OCI-LY7 (cell line): ENCODE measurements at regions not wholly inside any gene's neighbourhood (a gene's known extent, or its start where the extent isn't known, plus 50 kb on each side); places are given as distances from the start of the nearest gene placed in this dataset.

ENCODE experiments used
- BruUV-seq: library from RNA; stranded (reverse); fragments of 400-500 nt; replicated peaks from 2 replicates; lab custom pipeline; 2021; lab: Mats Ljungman, UMichigan
- CTCF ChIA-PET: fragments of 300-600 bp; sonication (Branson Sonifier 250); formaldehyde crosslinking; loops from one replicate; lab custom pipeline; 2022; ENCODE audit warnings: antibody characterized with exemption; ENCODE audit not compliant: unreplicated experiment; lab: Charles Lee
- POLR2A ChIA-PET: fragments of 300-600 bp; sonication (Branson Sonifier 250); formaldehyde crosslinking; loops from one replicate; lab custom pipeline; 2022; ENCODE audit warnings: antibody characterized with exemption; lab: Charles Lee
- DNase-seq: peaks from one replicate; pipeline ENCODE4 v3.0.0-alpha.2; 2015; ENCODE audit warnings: low spot score
- H2AFZ ChIP-seq: fragments of 200-600 bp; sonication (generic), shearing (Covaris generic); 2 replicates; pipeline ENCODE4 v1.6.1; 2014; ENCODE audit warnings: mild to moderate bottlenecking, antibody characterized with exemption, low read length, moderate library complexity
- H3K27ac ChIP-seq: fragments of 200-600 bp; sonication (generic); 2 replicates; pipeline ENCODE4 v1.5.1; 2014; ENCODE audit warnings: mixed run types, low read depth, mild to moderate bottlenecking, moderate library complexity, low read length, inconsistent platforms; ENCODE audit not compliant: poor library complexity, severe bottlenecking
- H3K36me3 ChIP-seq: fragments of 200-600 bp; sonication (generic); 2 replicates; pipeline ENCODE4 v1.6.1; 2014; ENCODE audit warnings: mild to moderate bottlenecking, antibody characterized with exemption, low read length, moderate library complexity, mixed read lengths; ENCODE audit not compliant: insufficient read depth
- H3K4me1 ChIP-seq: fragments of 200-600 bp; sonication (generic); 2 replicates; pipeline ENCODE4 v1.5.1; 2014; ENCODE audit warnings: mild to moderate bottlenecking, low read length; ENCODE audit not compliant: insufficient read depth, poor library complexity, severe bottlenecking
- H3K4me2 ChIP-seq: fragments of 200-600 bp; sonication (generic); 2 replicates; pipeline ENCODE4 v1.6.1; 2014; ENCODE audit warnings: mild to moderate bottlenecking, low read length
- H3K4me3 ChIP-seq: fragments of 200-600 bp; sonication (generic); 2 replicates; pipeline ENCODE4 v1.5.1; 2014; ENCODE audit warnings: mild to moderate bottlenecking, low read depth, low read length; ENCODE audit not compliant: poor library complexity, severe bottlenecking
- H3K79me2 ChIP-seq: fragments of 200-600 bp; sonication (generic); 2 replicates; pipeline ENCODE4 v1.6.1; 2016; ENCODE audit warnings: low read depth, mild to moderate bottlenecking, low read length, moderate library complexity, mixed read lengths; ENCODE audit not compliant: insufficient read depth
- H3K9me2 ChIP-seq: fragments of 200-600 bp; sonication (generic); 2 replicates; pipeline ENCODE4 v1.6.1; 2016; ENCODE audit warnings: mild to moderate bottlenecking, low read length, mixed read lengths; ENCODE audit not compliant: insufficient read depth
- H3K9me3 ChIP-seq: fragments of 200-600 bp; sonication (generic); 2 replicates; pipeline ENCODE4 v1.6.1; 2014; ENCODE audit warnings: mild to moderate bottlenecking, mixed run types, low read length, mixed read lengths
- H4K20me1 ChIP-seq: fragments of 200-600 bp; sonication (generic); 2 replicates; pipeline ENCODE4 v1.6.1; 2014; ENCODE audit warnings: mild to moderate bottlenecking, antibody characterized with exemption, low read length, moderate library complexity, mixed read lengths; ENCODE audit not compliant: insufficient read depth
- CTCF ChIP-seq: fragments of 200-600 bp; sonication (generic); conservative IDR thresholded peaks from 2 replicates; pipeline ENCODE4 v1.5.1; 2014; ENCODE audit warnings: mild to moderate bottlenecking, antibody characterized with exemption, low read length, moderate library complexity, mixed read lengths
- EZH2phosphoT487 ChIP-seq: fragments of 200-600 bp; sonication (generic); IDR thresholded peaks from 2 replicates; pipeline ENCODE4 v1.6.1; 2018; ENCODE audit warnings: low read depth, borderline replicate concordance, mild to moderate bottlenecking, mixed run types, antibody characterized with exemption, low read length, moderate library complexity, mixed read lengths
- intact Hi-C: fragments of 100-400 bp; cut with micrococcal nuclease; formaldehyde crosslinking; loops from one replicate; pipeline ENCODE4 v1.10.0; 2022; ENCODE audit not compliant: unreplicated experiment

DNA sequence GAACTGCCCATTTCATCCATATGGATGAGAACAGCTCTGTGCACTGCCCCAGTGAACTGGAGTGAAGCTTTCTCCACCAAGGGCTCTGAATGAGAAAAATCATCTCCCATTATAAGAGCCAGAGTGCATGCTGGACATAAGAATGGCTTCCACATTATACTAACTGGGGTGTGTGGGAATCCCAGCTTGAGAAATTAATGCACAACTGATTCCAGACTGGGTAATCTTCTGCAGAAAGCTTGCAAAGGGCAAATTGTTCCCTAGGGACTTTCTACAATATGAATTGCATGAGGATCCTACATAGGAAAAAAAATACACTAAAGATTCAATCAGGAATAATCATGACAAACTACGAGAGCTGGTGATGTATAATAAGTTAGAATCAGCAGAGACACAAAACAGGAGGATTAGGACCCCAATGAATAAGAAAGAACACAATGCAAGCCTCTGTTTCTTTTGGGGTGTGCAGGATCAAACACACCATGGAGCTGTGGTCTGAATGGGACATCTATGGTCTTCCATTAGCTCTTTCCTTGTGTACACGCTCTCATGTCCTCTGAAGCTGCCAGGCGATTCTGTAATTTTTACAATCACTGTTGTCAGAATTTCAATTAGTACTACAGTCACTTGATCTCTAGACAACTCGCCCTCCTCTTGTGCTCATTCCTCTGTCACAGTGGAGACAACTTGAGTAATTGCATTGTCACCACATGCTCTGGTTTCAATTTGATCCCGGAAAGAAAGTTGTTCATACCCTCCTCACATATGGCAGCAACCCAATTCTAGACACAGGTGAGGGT lies 1327.4 kb downstream of the GATA3 start:
- Histone ChIP-seq H3K4me2 (no peak overlapping the region), H3K4me3 (no peak overlapping the region), H3K79me2 (no peaks in the 10 kb centered on the region), H3K36me3 (no peaks in the 10 kb centered on the region), H3K27ac (no peak overlapping the region), H2AFZ (no peak overlapping the region), H4K20me1 (no peaks in the 10 kb centered on the region), H3K9me3 (no peaks in the 10 kb centered on the region), H3K4me1 (no peaks in the 10 kb centered on the region), H3K9me2 (no peaks in the 10 kb centered on the region)
- no TSS peak for BruUV-seq
- TF ChIP-seq EZH2phosphoT487 (no peak), CTCF (no peak)
- DNase-seq = no peak
- CTCF ChIA-PET = no interaction called here
- intact Hi-C loops = no loop called here
- POLR2A ChIA-PET = interaction anchor here (0.7 kb wide), 1 partner anchor 257 kb away, joined by 5 read pairs; no protein-coding TSS in a partner anchor

DNA sequence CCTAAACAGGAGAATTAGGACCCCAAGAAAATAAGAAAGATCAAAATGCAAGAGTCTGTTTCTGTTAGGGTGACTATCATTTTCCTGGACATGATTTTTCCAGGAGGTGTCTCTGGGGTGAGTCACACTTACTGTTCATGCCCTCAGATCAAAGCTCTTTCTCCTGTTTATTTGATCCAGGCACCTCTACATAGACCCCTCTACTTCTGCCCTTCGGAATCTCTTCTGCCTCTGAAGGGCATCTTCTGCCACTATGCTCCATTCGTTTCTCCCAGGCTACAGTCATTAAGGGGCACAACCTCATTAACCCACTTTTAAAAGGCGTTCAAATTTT lies 1328.0 kb downstream of the GATA3 start:
- Histone ChIP-seq H4K20me1 (no peaks in the 10 kb centered on the region), H2AFZ (no peak overlapping the region), H3K9me3 (no peaks in the 10 kb centered on the region), H3K4me2 (no peak overlapping the region), H3K79me2 (no peaks in the 10 kb centered on the region), H3K4me3 (no peak overlapping the region), H3K36me3 (no peaks in the 10 kb centered on the region), H3K4me1 (no peaks in the 10 kb centered on the region), H3K9me2 (no peaks in the 10 kb centered on the region), H3K27ac (no peak overlapping the region)
- BruUV-seq = no TSS peak
- intact Hi-C loops = no loop called here
- ChIA-PET POLR2A (interaction anchor here (0.7 kb wide), 1 partner anchor 256 kb away, joined by 5 read pairs; no protein-coding TSS in a partner anchor), CTCF (no interaction called here)
- no peak for TF ChIP-seq CTCF
- no peak for TF ChIP-seq EZH2phosphoT487
- no peak for DNase-seq

DNA sequence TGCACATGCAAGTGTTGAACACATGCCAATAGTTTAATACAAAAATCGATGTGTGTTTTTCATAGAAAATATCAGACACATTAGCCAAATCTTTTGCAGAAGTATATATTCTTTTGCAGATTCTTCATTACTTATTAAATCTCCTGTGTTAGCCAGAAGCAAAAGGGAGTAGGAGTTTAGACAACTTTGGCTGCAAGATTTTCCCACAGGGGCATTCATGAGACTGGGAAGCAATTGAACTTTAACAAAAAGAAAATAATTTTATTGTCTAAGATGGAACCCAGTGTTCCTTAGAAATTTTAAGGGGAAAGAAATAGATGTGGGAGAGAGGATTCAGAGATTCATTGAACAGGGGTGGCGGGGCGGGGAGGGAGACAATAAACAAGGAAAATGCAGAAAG lies 1336.0 kb downstream of the GATA3 start:
- Histone ChIP-seq H3K27ac (no peak overlapping the region), H2AFZ (no peak overlapping the region), H3K4me1 (no peaks in the 10 kb centered on the region), H4K20me1 (no peaks in the 10 kb centered on the region), H3K4me3 (no peak overlapping the region), H3K9me3 (no peaks in the 10 kb centered on the region), H3K4me2 (no peak overlapping the region), H3K79me2 (no peaks in the 10 kb centered on the region), H3K9me2 (no peaks in the 10 kb centered on the region), H3K36me3 (no peaks in the 10 kb centered on the region)
- TF ChIP-seq CTCF (no peak), EZH2phosphoT487 (no peak)
- no TSS peak for BruUV-seq
- intact Hi-C loops = no loop called here
- no peak for DNase-seq
- ChIA-PET POLR2A (no interaction called here), CTCF (no interaction called here)
